Ishikawa (cell line): ENCODE measurements at regions not wholly inside any gene's neighbourhood (a gene's known extent, or its start where the extent isn't known, plus 50 kb on each side); places are given as distances from the start of the nearest gene placed in this dataset.

Experiments used
- EP300 ChIP-seq: IDR thresholded peaks from 2 replicates; pipeline ENCODE4 v1.6.1; 2012; ENCODE audit warnings: borderline replicate concordance
- RAD21 ChIP-seq: IDR thresholded peaks from 2 replicates; pipeline ENCODE4 v1.6.1; 2012; ENCODE audit warnings: low read depth
- TAF1 ChIP-seq: IDR thresholded peaks from 2 replicates; pipeline ENCODE4 v1.6.1; 2012; ENCODE audit warnings: low read depth, mild to moderate bottlenecking
- TF ChIP-seq, protein P1 (sequence below): IDR thresholded peaks from 2 replicates; pipeline ENCODE4 v1.6.1; 2012

DNA sequence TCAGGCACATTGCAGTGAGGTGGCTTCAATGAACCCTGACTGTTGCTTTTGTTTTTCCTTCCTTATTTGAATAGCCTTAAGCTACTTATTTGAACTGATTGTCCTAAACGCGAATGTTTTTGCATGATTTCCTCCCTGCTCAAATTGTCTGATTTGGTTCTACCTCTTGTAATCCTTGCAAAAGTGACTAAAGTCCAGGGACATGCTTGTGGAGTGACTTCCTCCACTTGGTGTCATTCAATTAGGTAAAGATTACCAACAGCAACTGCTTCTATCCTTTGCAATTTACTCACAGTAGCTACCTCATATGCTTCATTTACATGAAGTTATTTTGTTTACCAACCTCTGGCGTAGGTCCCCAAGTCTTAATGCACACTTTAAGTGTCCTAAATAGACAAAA lies 295.9 kb upstream of the TMEM229A start:
- TF ChIP-seq, protein P1, sequence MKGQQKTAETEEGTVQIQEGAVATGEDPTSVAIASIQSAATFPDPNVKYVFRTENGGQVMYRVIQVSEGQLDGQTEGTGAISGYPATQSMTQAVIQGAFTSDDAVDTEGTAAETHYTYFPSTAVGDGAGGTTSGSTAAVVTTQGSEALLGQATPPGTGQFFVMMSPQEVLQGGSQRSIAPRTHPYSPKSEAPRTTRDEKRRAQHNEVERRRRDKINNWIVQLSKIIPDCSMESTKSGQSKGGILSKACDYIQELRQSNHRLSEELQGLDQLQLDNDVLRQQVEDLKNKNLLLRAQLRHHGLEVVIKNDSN, result no peak
- no peak for TF ChIP-seq EP300
- TF ChIP-seq TAF1, result no peak
- no peak for TF ChIP-seq RAD21
